ENCODE measurements at regions not wholly inside any gene's neighbourhood (a gene's known extent, or its start where the extent isn't known, plus 50 kb on each side); places are given as distances from the start of the nearest gene placed in this dataset.
"Not testable (repeated sequence)": the region's sequence is repeated elsewhere in the genome, so short reads cannot be mapped to it uniquely, and the experiment has no call there.

DNA sequence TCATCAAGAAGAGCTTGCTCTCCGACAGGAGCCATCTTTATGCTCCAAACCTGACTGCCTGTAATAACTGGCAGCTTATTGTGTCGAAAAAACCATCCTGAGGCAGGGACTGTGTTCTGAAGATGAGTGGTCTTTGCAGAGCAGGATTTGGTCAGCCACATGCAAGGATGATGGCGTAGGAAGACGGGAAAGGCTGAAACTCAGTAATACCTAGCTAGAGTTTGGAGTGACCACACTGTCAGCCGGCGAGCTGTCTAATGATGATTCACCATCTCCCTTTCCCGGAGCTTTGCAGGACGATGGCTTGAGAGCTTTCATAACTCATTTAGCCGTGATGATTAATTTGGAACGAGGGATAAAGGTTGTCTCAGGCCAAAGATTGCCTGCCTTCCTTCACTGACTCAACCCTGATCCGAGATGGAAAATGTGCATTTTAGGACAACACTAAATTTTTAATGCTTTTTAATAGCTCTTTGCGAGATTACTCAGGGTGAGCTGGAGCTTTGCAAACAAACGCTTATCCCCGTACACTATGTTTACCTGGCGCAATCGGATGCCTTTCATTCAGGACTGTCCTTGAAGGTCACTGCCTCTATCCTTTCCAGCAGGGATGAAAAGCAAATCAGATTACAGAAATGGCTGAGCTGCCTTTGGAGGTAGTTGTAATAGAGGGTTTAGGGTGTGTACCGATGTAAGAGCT lies 288.5 kb downstream of the ASMT start:
- Histone ChIP-seq H2AFZ (ENCODE audit: low read depth, low read length) (no peak overlapping the region), H3K27ac (ENCODE audit: low read length) (no peak overlapping the region), H3K9ac (ENCODE audit: low read depth, low read length) (no peak overlapping the region), H3K4me2 (ENCODE audit: insufficient read depth, low read length) (no peak overlapping the region), H3K36me3 (ENCODE audit: insufficient read depth, low read length) (no peaks in the 10 kb centered on the region), H4K20me1 (ENCODE audit: insufficient read depth, low read length) (no peaks in the 10 kb centered on the region), H3K79me2 (ENCODE audit: insufficient read depth, low read length) (no peaks in the 10 kb centered on the region), H3K4me3 (ENCODE audit: low read depth in 1 of 2, low read length in 2 of 2) (no peak overlapping the region), H3K27me3 (ENCODE audit: insufficient read depth, low read length, poor library complexity) (no peaks in the 10 kb centered on the region), H3K9me3 (ENCODE audit: insufficient read depth, low read length, severe bottlenecking) (peaks cover 3% of the 10 kb centered on the region), H3K4me1 (ENCODE audit: insufficient read depth, low read length) (no peaks in the 10 kb centered on the region)
- TF ChIP-seq EZH2 (IDR thresholded peaks at IDR 0.05; ENCODE audit: borderline replicate concordance, low read depth, low read length, severe bottlenecking) = no peak
- TF ChIP-seq, protein P1, sequence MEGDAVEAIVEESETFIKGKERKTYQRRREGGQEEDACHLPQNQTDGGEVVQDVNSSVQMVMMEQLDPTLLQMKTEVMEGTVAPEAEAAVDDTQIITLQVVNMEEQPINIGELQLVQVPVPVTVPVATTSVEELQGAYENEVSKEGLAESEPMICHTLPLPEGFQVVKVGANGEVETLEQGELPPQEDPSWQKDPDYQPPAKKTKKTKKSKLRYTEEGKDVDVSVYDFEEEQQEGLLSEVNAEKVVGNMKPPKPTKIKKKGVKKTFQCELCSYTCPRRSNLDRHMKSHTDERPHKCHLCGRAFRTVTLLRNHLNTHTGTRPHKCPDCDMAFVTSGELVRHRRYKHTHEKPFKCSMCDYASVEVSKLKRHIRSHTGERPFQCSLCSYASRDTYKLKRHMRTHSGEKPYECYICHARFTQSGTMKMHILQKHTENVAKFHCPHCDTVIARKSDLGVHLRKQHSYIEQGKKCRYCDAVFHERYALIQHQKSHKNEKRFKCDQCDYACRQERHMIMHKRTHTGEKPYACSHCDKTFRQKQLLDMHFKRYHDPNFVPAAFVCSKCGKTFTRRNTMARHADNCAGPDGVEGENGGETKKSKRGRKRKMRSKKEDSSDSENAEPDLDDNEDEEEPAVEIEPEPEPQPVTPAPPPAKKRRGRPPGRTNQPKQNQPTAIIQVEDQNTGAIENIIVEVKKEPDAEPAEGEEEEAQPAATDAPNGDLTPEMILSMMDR (IDR thresholded peaks at IDR 0.05; ENCODE audit: borderline replicate concordance, extremely low read depth, low read length, poor library complexity, severe bottlenecking) = no peak
- DNase-seq = no peak
- no peak for ATAC-seq (ENCODE audit: insufficient read depth, low read depth)

DNA sequence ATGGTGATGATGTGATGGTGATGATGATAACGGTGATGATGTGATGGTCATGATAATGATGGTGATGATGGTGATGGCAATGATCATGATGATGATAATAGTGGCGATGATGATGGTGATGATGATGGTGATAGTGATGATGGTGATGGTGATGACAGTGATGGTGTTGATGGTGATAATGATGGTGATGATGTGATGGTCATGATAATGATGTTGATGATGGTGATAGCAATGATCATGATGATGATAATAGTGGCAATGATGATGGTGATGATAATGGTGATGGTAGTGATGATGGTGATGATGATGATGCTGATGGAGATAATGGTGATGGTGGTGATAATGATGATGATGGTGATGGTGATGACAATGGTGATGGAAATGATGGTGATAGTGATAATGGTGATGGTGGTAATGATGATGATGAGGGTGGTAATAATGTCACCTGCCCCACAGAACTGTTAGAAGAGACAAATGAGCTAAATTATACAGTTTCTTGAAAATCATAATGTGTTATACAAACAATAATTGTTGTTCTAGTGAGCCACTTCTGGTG lies 289.9 kb downstream of the ASMT start:
- Histone ChIP-seq H3K4me2 (ENCODE audit: insufficient read depth, low read length) (no peak overlapping the region), H3K9ac (ENCODE audit: low read depth, low read length) (no peak overlapping the region), H3K4me3 (ENCODE audit: low read depth in 1 of 2, low read length in 2 of 2) (no peak overlapping the region), H3K36me3 (ENCODE audit: insufficient read depth, low read length) (no peaks in the 10 kb centered on the region), H3K79me2 (ENCODE audit: insufficient read depth, low read length) (no peaks in the 10 kb centered on the region), H3K27ac (ENCODE audit: low read length) (no peak overlapping the region), H3K4me1 (ENCODE audit: insufficient read depth, low read length) (no peaks in the 10 kb centered on the region), H4K20me1 (ENCODE audit: insufficient read depth, low read length) (no peaks in the 10 kb centered on the region), H3K9me3 (ENCODE audit: insufficient read depth, low read length, severe bottlenecking) (peaks cover 3% of the 10 kb centered on the region), H2AFZ (ENCODE audit: low read depth, low read length) (no peak overlapping the region), H3K27me3 (ENCODE audit: insufficient read depth, low read length, poor library complexity) (no peaks in the 10 kb centered on the region)
- no peak for TF ChIP-seq EZH2 (IDR thresholded peaks at IDR 0.05; ENCODE audit: borderline replicate concordance, low read depth, low read length, severe bottlenecking)
- TF ChIP-seq, protein P1 (IDR thresholded peaks at IDR 0.05; ENCODE audit: borderline replicate concordance, extremely low read depth, low read length, poor library complexity, severe bottlenecking) = no peak
- ATAC-seq (ENCODE audit: insufficient read depth, low read depth) = no peak
- DNase-seq = no peak

DNA sequence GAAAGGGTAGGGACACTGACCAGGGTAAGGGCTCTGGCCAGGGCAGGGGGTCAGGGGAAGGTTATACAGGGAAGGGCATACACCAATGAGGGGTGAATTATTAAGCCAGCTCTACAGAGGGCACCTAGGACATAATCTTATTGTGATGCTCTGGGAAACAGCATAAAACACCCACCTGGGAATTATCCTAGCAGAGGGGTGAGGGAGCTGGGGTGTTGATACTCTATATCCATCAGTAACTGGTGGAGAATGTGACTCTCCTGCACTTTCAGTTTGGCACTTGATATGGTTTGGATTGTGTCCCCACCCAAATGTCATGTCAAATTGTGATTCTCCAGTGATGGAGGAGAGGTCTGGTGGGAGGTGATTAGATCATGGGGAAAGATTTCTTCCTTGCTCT lies 291.2 kb downstream of the ASMT start:
- TF ChIP-seq EZH2 (IDR thresholded peaks at IDR 0.05; ENCODE audit: borderline replicate concordance, low read depth, low read length, severe bottlenecking) = no peak
- TF ChIP-seq, protein P1 (IDR thresholded peaks at IDR 0.05; ENCODE audit: borderline replicate concordance, extremely low read depth, low read length, poor library complexity, severe bottlenecking) = no peak
- no peaks in the 10 kb centered on the region for H3K27me3 ChIP-seq (ENCODE audit: insufficient read depth, low read length, poor library complexity)
- no peak for ATAC-seq (ENCODE audit: insufficient read depth, low read depth)
- H3K27ac ChIP-seq (ENCODE audit: low read length) = no peak overlapping the region
- no peaks in the 10 kb centered on the region for H3K36me3 ChIP-seq (ENCODE audit: insufficient read depth, low read length)
- no peak overlapping the region for H2AFZ ChIP-seq (ENCODE audit: low read depth, low read length)
- H3K4me3 ChIP-seq (ENCODE audit: low read depth in 1 of 2, low read length in 2 of 2) = no peak overlapping the region
- H3K79me2 ChIP-seq (ENCODE audit: insufficient read depth, low read length) = no peaks in the 10 kb centered on the region
- no peak overlapping the region for H3K4me2 ChIP-seq (ENCODE audit: insufficient read depth, low read length)
- DNase-seq = no peak
- H3K9me3 ChIP-seq (ENCODE audit: insufficient read depth, low read length, severe bottlenecking) = peaks cover 3% of the 10 kb centered on the region
- H3K9ac ChIP-seq (ENCODE audit: low read depth, low read length) = no peak overlapping the region
- no peaks in the 10 kb centered on the region for H4K20me1 ChIP-seq (ENCODE audit: insufficient read depth, low read length)
- H3K4me1 ChIP-seq (ENCODE audit: insufficient read depth, low read length) = no peaks in the 10 kb centered on the region

DNA sequence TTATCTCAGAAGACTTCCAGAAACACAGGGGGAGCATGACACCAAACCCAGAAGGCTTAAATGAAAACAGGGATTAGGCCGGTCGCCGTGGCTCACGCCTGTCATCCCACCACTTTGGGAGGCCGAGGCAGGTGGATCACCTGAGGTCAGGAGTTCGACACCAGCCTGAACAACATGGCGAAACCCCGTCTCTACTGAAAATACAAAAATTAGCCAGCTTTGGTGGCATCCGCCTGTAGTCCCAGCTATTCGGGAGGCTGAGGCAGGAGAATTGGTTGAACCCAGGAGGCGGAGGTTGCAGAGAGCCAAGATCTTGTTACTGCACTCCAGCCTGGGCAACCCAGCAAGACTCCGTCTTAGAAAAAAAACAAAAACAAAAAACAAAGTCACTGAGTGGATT lies 294.1 kb downstream of the ASMT start:
- H3K9me3 ChIP-seq (ENCODE audit: insufficient read depth, low read length, severe bottlenecking); H3K4me2 ChIP-seq (ENCODE audit: insufficient read depth, low read length); H3K9ac ChIP-seq (ENCODE audit: low read depth, low read length); H2AFZ ChIP-seq (ENCODE audit: low read depth, low read length); H3K4me3 ChIP-seq (ENCODE audit: low read depth in 1 of 2, low read length in 2 of 2); H3K36me3 ChIP-seq (ENCODE audit: insufficient read depth, low read length); H3K27ac ChIP-seq (ENCODE audit: low read length); DNase-seq; H3K79me2 ChIP-seq (ENCODE audit: insufficient read depth, low read length); H3K4me1 ChIP-seq (ENCODE audit: insufficient read depth, low read length); ATAC-seq (ENCODE audit: insufficient read depth, low read depth); H4K20me1 ChIP-seq (ENCODE audit: insufficient read depth, low read length); H3K27me3 ChIP-seq (ENCODE audit: insufficient read depth, low read length, poor library complexity): not testable (repeated sequence)
